ENCODE measurements at regions not wholly inside any gene's neighbourhood (a gene's known extent, or its start where the extent isn't known, plus 50 kb on each side); places are given as distances from the start of the nearest gene placed in this dataset.

DNA sequence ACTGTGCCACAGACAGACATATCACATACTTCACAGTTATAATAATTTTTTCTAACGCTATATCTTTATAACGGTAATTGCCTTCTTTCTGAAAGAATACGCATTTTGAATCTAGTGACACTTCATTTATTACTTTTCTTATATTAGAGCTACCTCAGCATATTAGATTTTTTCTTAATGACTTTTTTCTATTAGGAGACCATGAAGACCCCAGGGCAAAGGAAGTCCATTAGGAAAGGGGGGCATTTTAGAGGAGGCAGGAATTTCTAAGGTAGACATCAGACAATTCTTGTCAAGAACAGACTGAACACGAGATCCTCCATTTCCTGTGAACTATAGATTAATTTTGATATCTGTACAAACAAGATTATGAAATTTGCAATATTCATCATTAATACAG is 90.5 kb upstream of the NSMCE3 start:
- H3K4me1 ChIP-seq (ENCODE audit: control insufficient read depth, extremely low read depth, insufficient read depth, low read length), result no peaks in the 10 kb centered on the region
- dilution Hi-C loops (cut with MboI; ENCODE audit: extremely low pct_ligation_motif_present, low sequenced_read_pairs), result no loop called here
- BruUV-seq (replicated peaks), result no TSS peak
- no peaks in the 10 kb centered on the region for H3K36me3 ChIP-seq (ENCODE audit: control insufficient read depth in 2 of 2, extremely low read depth in 1 of 2, insufficient read depth in 2 of 2, low read length in 2 of 2)
- no peak for DNase-seq (ENCODE audit: low read depth, low spot score)
- no peaks in the 10 kb centered on the region for H3K9me1 ChIP-seq (replicated peaks; ENCODE audit: control insufficient read depth, extremely low read depth, insufficient read depth, low read length)
- no peak overlapping the region for H3K27ac ChIP-seq (ENCODE audit: insufficient read depth, low read depth, low read length)
- H3K27me3 ChIP-seq (ENCODE audit: control insufficient read depth in 2 of 2, insufficient read depth in 2 of 2, low read length in 2 of 2), result no peaks in the 10 kb centered on the region
- no peaks in the 10 kb centered on the region for H4K20me1 ChIP-seq (replicated peaks; ENCODE audit: control insufficient read depth, extremely low read depth, insufficient read depth, low read length)
- H3K9me3 ChIP-seq (replicated peaks; ENCODE audit: control insufficient read depth, insufficient read depth, low read length), result no peaks in the 10 kb centered on the region
- H2AFZ ChIP-seq (ENCODE audit: low read depth, low read length), result no peak overlapping the region
- no peak overlapping the region for H3K4me2 ChIP-seq (ENCODE audit: insufficient read depth, low read length)
- H3K9ac ChIP-seq (replicated peaks; ENCODE audit: extremely low read depth, insufficient read depth, low read length), result no peak overlapping the region
- no peak overlapping the region for H3K4me3 ChIP-seq (replicated peaks in 1 of 3; ENCODE audit: insufficient read depth in 1 of 3, low read depth in 1 of 3, low read length in 3 of 3)
- intact Hi-C loops (cut with micrococcal nuclease), result no loop called here
- ChIA-PET POLR2A (no interaction called here), CTCF (no interaction called here)
- TF ChIP-seq MYC (IDR thresholded peaks at IDR 0.05; ENCODE audit: low read depth, low read length) (no peak), POLR2AphosphoS5 (IDR thresholded peaks at IDR 0.05; ENCODE audit: insufficient read depth, low read depth, low read length) (no peak), FOS (IDR thresholded peaks at IDR 0.05; ENCODE audit: borderline replicate concordance, insufficient read depth, low read length) (no peak), EZH2 (IDR thresholded peaks at IDR 0.05; ENCODE audit: borderline replicate concordance, low read depth, low read length, severe bottlenecking) (no peak), POLR2A (IDR thresholded peaks at IDR 0.05; ENCODE audit: low read depth, low read length) (no peak), JUN (IDR thresholded peaks at IDR 0.05; ENCODE audit: borderline replicate concordance, insufficient read depth, insufficient read length, low read depth) (no peak)
- no peak for FAIRE-seq
- H3K79me2 ChIP-seq (ENCODE audit: control insufficient read depth, insufficient read depth, low read length), result no peaks in the 10 kb centered on the region

DNA sequence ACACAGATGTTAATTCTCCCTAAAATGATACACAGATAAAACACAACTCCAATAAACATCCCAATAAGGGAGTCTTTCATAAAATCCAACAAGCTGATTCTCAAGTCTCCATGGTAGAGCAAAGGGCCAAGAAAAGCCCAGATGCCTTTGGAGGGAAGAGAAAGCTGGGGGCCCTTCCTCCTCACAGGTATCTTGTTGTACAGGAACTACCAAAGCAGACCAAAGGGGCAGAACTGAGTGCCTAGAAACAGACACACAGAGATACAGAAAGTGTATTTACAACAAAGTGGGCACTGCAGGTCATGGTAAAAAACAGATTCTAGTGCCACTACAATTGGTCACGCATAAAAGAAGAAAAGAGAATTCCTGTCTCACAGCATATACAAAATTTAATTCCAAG is 87.2 kb upstream of the NSMCE3 start:
- Histone ChIP-seq H3K27me3 (ENCODE audit: control insufficient read depth in 2 of 2, insufficient read depth in 2 of 2, low read length in 2 of 2) (no peaks in the 10 kb centered on the region), H3K4me3 (replicated peaks in 1 of 3; ENCODE audit: insufficient read depth in 1 of 3, low read depth in 1 of 3, low read length in 3 of 3) (no peak overlapping the region), H3K9me3 (replicated peaks; ENCODE audit: control insufficient read depth, insufficient read depth, low read length) (no peaks in the 10 kb centered on the region), H3K9ac (replicated peaks; ENCODE audit: extremely low read depth, insufficient read depth, low read length) (no peak overlapping the region), H3K79me2 (ENCODE audit: control insufficient read depth, insufficient read depth, low read length) (no peaks in the 10 kb centered on the region), H4K20me1 (replicated peaks; ENCODE audit: control insufficient read depth, extremely low read depth, insufficient read depth, low read length) (no peaks in the 10 kb centered on the region), H3K27ac (ENCODE audit: insufficient read depth, low read depth, low read length) (no peak overlapping the region), H3K4me2 (ENCODE audit: insufficient read depth, low read length) (no peak overlapping the region), H3K36me3 (ENCODE audit: control insufficient read depth in 2 of 2, extremely low read depth in 1 of 2, insufficient read depth in 2 of 2, low read length in 2 of 2) (no peaks in the 10 kb centered on the region), H3K9me1 (replicated peaks; ENCODE audit: control insufficient read depth, extremely low read depth, insufficient read depth, low read length) (no peaks in the 10 kb centered on the region), H2AFZ (ENCODE audit: low read depth, low read length) (no peak overlapping the region), H3K4me1 (ENCODE audit: control insufficient read depth, extremely low read depth, insufficient read depth, low read length) (no peaks in the 10 kb centered on the region)
- CTCF ChIA-PET, result no interaction called here
- BruUV-seq (replicated peaks), result no TSS peak
- DNase-seq (ENCODE audit: low read depth, low spot score) (no peak), FAIRE-seq (no peak)
- dilution Hi-C loops (cut with MboI; ENCODE audit: extremely low pct_ligation_motif_present, low sequenced_read_pairs), result no loop called here
- POLR2A ChIA-PET, result no interaction called here
- intact Hi-C loops (cut with micrococcal nuclease), result no loop called here
- TF ChIP-seq POLR2A (IDR thresholded peaks at IDR 0.05; ENCODE audit: low read depth, low read length) (no peak), EZH2 (IDR thresholded peaks at IDR 0.05; ENCODE audit: borderline replicate concordance, low read depth, low read length, severe bottlenecking) (no peak), MYC (IDR thresholded peaks at IDR 0.05; ENCODE audit: low read depth, low read length) (no peak), JUN (IDR thresholded peaks at IDR 0.05; ENCODE audit: borderline replicate concordance, insufficient read depth, insufficient read length, low read depth) (no peak), POLR2AphosphoS5 (IDR thresholded peaks at IDR 0.05; ENCODE audit: insufficient read depth, low read depth, low read length) (no peak), FOS (IDR thresholded peaks at IDR 0.05; ENCODE audit: borderline replicate concordance, insufficient read depth, low read length) (no peak), GATA2 (IDR thresholded peaks at IDR 0.05; ENCODE audit: insufficient read depth, insufficient read length, low read depth, low read length) (no peak)
- TF ChIP-seq, protein P1, sequence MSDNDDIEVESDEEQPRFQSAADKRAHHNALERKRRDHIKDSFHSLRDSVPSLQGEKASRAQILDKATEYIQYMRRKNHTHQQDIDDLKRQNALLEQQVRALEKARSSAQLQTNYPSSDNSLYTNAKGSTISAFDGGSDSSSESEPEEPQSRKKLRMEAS (IDR thresholded peaks at IDR 0.05; ENCODE audit: insufficient read depth, insufficient read length), result no peak
- TF ChIP-seq, protein P2, sequence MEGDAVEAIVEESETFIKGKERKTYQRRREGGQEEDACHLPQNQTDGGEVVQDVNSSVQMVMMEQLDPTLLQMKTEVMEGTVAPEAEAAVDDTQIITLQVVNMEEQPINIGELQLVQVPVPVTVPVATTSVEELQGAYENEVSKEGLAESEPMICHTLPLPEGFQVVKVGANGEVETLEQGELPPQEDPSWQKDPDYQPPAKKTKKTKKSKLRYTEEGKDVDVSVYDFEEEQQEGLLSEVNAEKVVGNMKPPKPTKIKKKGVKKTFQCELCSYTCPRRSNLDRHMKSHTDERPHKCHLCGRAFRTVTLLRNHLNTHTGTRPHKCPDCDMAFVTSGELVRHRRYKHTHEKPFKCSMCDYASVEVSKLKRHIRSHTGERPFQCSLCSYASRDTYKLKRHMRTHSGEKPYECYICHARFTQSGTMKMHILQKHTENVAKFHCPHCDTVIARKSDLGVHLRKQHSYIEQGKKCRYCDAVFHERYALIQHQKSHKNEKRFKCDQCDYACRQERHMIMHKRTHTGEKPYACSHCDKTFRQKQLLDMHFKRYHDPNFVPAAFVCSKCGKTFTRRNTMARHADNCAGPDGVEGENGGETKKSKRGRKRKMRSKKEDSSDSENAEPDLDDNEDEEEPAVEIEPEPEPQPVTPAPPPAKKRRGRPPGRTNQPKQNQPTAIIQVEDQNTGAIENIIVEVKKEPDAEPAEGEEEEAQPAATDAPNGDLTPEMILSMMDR (IDR thresholded peaks at IDR 0.05; ENCODE audit: extremely low read depth in 1 of 2, insufficient read depth in 1 of 2, low read depth in 1 of 2, low read length in 2 of 2), result no peak
